Breast epithelium (tissue), 3 donors: ENCODE measurements at regions not wholly inside any gene's neighbourhood (a gene's known extent, or its start where the extent isn't known, plus 50 kb on each side); places are given as distances from the start of the nearest gene placed in this dataset.

Experiments
- POLR2A ChIP-seq: fragments of 450-650 bp; IDR thresholded peaks from one replicate; pipeline ENCODE4 v1.6.1; 2016; ENCODE audit warnings: antibody characterized with exemption, mild to moderate bottlenecking, moderate library complexity
- POLR2AphosphoS5 ChIP-seq, 3 donors: sonication (generic); formaldehyde crosslinking; IDR thresholded peaks; one replicate each; pipeline ENCODE4 v1.6.1; 2017; ENCODE audit warnings: antibody characterized with exemption in 3 of 3
- TF ChIP-seq, protein P1 (sequence below), 3 donors: fragments of 450-650 bp; IDR thresholded peaks; one replicate each; pipeline ENCODE4 v1.5.1; 2016 to 2017; ENCODE audit warnings: antibody characterized with exemption in 3 of 3, mild to moderate bottlenecking in 3 of 3, moderate library complexity in 3 of 3

DNA sequence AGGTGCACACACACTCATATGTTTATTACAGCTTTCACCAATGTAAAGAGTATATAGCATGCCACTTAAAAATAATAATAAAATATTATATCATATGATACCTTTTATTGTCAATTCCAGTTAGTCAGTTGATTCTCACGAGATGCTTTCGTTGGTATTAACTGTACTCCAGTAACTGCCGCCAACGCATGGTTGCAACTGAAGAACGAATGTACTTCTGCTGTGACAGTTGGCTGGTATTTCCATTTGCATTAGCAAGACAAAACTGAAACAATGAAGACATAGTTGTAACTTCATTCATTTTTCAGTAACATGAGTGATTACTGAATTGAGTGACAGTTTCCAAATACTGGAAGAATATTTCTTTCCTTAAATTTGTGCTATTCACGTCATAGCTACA lies 70.5 kb upstream of the PRKCQ start:
- TF ChIP-seq POLR2A, result no peak
- TF ChIP-seq, protein P1, sequence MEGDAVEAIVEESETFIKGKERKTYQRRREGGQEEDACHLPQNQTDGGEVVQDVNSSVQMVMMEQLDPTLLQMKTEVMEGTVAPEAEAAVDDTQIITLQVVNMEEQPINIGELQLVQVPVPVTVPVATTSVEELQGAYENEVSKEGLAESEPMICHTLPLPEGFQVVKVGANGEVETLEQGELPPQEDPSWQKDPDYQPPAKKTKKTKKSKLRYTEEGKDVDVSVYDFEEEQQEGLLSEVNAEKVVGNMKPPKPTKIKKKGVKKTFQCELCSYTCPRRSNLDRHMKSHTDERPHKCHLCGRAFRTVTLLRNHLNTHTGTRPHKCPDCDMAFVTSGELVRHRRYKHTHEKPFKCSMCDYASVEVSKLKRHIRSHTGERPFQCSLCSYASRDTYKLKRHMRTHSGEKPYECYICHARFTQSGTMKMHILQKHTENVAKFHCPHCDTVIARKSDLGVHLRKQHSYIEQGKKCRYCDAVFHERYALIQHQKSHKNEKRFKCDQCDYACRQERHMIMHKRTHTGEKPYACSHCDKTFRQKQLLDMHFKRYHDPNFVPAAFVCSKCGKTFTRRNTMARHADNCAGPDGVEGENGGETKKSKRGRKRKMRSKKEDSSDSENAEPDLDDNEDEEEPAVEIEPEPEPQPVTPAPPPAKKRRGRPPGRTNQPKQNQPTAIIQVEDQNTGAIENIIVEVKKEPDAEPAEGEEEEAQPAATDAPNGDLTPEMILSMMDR (IDR thresholded peaks at IDR 0.05), result no peak
- TF ChIP-seq POLR2AphosphoS5 (IDR thresholded peaks at IDR 0.05), result no peak
